Effector memory CD4-positive, alpha-beta T cell (primary cell): ENCODE measurements at regions not wholly inside any gene's neighbourhood (a gene's known extent, or its start where the extent isn't known, plus 50 kb on each side); places are given as distances from the start of the nearest gene placed in this dataset.
"Not testable (repeated sequence)": the region's sequence is repeated elsewhere in the genome, so short reads cannot be mapped to it uniquely, and the experiment has no call there.

ENCODE experiments used
- DNase-seq, 3 donors: peaks; one replicate each; pipeline ENCODE4 v3.0.0-alpha.2; 2020
- H3K27ac ChIP-seq: 2 replicates; pipeline ENCODE4 v1.7.0; 2013; ENCODE audit warnings: mild to moderate bottlenecking, low read length, moderate library complexity; ENCODE audit not compliant: insufficient read depth, poor library complexity, severe bottlenecking
- H3K27me3 ChIP-seq: replicated peaks from 2 replicates; pipeline ENCODE4 v1.7.0; 2013; ENCODE audit warnings: mild to moderate bottlenecking, low read length; ENCODE audit not compliant: insufficient read depth, control insufficient read depth, poor library complexity, severe bottlenecking
- H3K36me3 ChIP-seq: 2 replicates; pipeline ENCODE4 v1.7.0; 2013; ENCODE audit warnings: mild to moderate bottlenecking, low read length, moderate library complexity; ENCODE audit not compliant: control insufficient read depth, insufficient read depth
- H3K4me1 ChIP-seq: 2 replicates; pipeline ENCODE4 v1.7.0; 2013; ENCODE audit warnings: low read length, mild to moderate bottlenecking; ENCODE audit not compliant: control insufficient read depth, insufficient read depth, poor library complexity, severe bottlenecking
- H3K4me3 ChIP-seq: 2 replicates; pipeline ENCODE4 v1.7.0; 2013; ENCODE audit warnings: low read length, low read depth, mild to moderate bottlenecking; ENCODE audit not compliant: insufficient read depth, poor library complexity, severe bottlenecking
- H3K9me3 ChIP-seq: 2 replicates; pipeline ENCODE4 v1.7.0; 2013; ENCODE audit warnings: mild to moderate bottlenecking, low read length, moderate library complexity; ENCODE audit not compliant: control insufficient read depth

DNA sequence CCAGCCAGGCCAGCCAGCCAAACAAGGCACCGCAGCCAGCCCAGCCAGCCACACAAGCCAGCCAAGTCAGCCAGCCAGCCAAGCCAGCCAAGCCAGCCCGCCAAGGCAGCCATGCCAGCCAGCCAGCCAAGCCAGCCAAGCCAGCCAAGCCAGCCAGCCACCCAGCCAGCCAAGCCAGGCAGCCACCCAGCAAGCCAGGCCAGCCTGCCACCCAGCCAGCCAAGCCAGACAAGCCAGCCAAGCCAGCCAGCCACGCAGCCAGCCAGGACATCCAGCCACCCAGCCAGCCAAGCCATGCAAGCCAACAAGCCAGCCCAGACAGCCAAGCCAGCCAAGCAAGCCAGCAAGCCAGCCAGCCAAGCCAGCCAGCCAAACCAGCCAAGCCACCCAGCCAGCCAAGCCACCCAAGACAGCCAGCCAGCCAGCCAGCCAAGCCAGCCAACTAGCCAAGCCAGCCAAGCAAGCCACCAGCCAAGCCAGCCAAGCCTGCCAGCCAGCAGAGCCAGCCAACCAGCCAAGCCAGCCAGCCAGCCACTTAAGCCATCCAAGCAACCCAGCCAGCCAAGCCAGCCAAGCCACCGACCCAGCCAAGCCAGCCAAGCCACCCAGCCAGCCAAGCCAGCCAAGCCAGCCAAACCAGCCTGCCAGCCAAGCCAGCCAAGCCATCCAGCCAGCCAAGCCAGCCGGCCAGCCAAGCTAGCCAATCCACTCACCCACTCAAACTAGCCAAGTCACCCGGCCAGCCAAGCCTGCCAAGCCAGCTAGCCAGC lies 341.3 kb upstream of the PLGLB2 start:
- not testable (repeated sequence) for H3K9me3 ChIP-seq, H3K4me3 ChIP-seq, H3K36me3 ChIP-seq, H3K4me1 ChIP-seq, DNase-seq, H3K27me3 ChIP-seq, H3K27ac ChIP-seq

DNA sequence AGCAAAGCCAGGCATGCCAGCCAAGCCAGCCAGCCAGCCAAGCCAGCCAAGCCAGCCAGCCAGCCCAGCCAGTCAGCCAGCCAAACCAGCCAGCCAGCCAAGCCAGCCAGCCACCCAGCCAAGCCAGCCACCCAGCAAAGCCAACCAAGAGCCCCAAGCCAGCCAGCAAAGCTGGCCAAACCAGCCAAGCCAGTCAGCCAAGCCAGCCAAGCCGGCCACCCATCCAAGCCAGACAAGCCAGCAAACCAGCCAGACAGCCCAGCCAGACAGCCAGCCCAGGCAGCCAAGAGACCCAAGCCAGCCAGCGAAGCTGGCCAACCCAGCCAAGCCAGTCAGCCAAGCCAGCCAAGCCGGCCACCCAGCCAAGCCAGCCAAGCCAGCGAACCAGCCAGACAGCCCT lies 338.3 kb upstream of the PLGLB2 start:
- H3K27me3 ChIP-seq, H3K4me3 ChIP-seq, H3K36me3 ChIP-seq, DNase-seq, H3K27ac ChIP-seq, H3K4me1 ChIP-seq, H3K9me3 ChIP-seq: not testable (repeated sequence)

DNA sequence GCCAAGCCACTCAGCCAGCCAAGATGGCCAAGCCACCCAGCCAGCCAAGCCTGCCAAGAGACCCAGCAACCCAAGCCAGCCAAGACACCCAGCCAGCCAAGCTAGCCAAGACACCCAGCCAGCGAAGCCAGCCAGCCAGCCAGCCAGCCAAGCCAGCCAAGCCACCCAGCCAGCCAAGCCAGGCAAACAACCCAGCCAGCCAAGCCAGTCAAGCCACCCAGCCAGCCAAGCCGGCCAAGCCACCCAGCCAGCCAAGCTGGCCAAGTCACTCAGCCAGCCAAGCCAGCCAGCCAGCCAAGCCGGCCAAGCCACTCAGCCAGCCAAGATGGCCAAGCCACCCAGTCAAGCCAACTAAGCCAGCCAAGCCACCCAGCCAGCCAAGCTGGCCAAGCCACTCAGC lies 337.5 kb upstream of the PLGLB2 start:
- H3K27me3 ChIP-seq, H3K9me3 ChIP-seq, H3K4me1 ChIP-seq, H3K36me3 ChIP-seq, DNase-seq, H3K4me3 ChIP-seq, H3K27ac ChIP-seq: not testable (repeated sequence)

GRCh38 chr2:87412036-87412820 lies 335.7 kb upstream of the PLGLB2 start:
- not testable (repeated sequence) for H3K4me1 ChIP-seq, H3K27ac ChIP-seq, H3K36me3 ChIP-seq, H3K27me3 ChIP-seq, H3K9me3 ChIP-seq, H3K4me3 ChIP-seq, DNase-seq

- H3K27me3 ChIP-seq, H3K4me1 ChIP-seq, H3K36me3 ChIP-seq, H3K27ac ChIP-seq, H3K4me3 ChIP-seq, DNase-seq, H3K9me3 ChIP-seq: not testable (repeated sequence)
Observed at GRCh38 chr2:87414331-87414730, 333.6 kb upstream of the PLGLB2 start.

DNA sequence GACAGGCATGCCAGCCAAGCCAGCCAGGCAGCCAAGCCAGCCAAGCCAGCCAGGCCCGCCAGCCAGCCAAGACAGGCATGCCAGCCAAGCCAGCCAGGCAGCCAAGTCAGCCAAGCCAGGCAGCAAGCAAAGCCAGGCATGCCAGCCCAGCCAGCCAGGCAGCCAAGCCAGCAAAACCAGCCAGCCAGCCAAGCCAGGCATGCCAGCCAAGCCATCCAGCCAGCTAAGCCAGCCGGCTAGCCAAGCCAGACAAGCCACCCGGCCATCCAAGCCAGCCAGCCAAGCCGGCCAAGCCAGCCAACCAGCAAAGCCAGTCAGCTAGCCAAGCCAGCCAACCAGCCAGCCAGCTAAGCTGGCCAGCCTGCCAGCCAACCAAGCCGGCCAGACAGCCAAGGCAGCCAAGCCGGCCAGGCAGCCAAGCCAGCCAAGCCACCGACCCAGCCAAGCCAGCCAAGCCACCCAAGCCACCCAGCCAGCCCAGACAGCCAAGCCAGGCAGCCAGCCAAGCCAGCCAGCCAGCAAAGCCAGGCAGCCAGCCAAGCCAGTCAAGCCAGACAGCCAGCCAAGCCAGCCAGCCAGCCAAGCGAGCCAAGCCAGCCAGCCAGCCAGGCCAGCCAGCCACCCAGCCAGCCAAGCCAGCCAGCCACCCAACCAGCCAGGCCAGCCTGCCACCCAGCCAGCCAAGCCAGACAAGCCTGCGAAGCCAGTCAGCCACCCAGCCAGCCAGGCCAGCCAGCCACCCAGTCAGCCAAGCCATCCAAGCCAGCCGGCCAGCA lies 332.9 kb upstream of the PLGLB2 start:
- not testable (repeated sequence) for H3K27ac ChIP-seq, H3K9me3 ChIP-seq, DNase-seq, H3K4me3 ChIP-seq, H3K36me3 ChIP-seq, H3K4me1 ChIP-seq, H3K27me3 ChIP-seq

DNA sequence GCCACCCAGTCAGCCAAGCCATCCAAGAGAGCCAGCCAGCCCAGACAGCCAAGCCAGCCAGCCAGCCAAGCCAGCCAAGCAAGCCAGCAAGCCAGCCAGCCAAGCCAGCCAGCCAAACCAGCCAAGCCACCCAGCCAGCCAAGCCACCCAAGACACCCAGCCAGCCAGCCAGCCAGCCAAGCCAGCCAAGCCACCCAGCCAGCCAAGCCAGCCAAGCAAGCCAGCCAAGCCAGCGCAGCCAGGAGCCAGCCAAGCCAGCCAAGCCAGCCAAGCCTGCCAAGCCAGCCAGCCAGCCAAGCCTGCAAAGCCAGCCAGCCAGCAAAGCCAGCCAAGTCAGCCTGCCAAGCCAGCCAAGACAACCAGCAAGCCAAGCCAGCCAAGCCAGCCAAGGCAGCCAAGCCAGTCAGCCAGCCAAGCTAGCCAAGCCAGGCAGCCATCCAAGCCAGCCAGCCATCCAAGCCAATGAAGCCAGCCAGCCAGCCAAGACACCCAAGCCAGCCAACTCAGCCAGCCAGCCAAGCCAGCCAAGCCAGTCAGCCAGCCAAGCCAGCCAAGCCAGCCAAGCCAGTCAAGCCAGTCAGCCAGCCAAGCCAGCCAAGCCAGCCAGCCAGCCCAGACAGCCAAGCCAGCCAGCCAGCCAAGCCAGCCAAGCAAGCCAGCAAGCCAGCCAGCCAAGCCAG lies 332.2 kb upstream of the PLGLB2 start:
- not testable (repeated sequence) for DNase-seq, H3K27ac ChIP-seq, H3K9me3 ChIP-seq

DNA sequence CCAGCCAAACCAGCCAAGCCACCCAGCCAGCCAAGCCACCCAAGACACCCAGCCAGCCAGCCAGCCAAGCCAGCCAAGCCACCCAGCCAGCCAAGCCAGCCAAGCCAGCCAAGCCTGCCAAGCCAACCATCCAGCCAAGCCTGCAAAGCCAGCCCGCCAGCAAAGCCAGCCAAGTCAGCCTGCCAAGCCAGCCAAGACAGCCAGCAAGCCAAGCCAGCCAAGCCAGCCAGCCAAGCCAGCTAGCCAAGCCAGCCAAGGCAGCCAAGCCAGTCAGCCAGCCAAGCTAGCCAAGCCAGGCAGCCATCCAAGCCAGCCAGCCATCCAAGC lies 331.7 kb upstream of the PLGLB2 start:
- not testable (repeated sequence) for H3K4me1 ChIP-seq, H3K27ac ChIP-seq, H3K9me3 ChIP-seq, H3K4me3 ChIP-seq, DNase-seq, H3K27me3 ChIP-seq, H3K36me3 ChIP-seq

More for the DNA sequence above, 332.2 kb upstream of the PLGLB2 start:
- not testable (repeated sequence) for H3K27me3 ChIP-seq, H3K4me1 ChIP-seq, H3K4me3 ChIP-seq, H3K36me3 ChIP-seq

GRCh38 chr2:87417147-87417546 lies 330.7 kb upstream of the PLGLB2 start:
- not testable (repeated sequence) for H3K27ac ChIP-seq, H3K4me1 ChIP-seq, H3K27me3 ChIP-seq, DNase-seq, H3K4me3 ChIP-seq, H3K36me3 ChIP-seq, H3K9me3 ChIP-seq
